Right kidney (tissue), 1 donor: ENCODE measurements at regions not wholly inside any gene's neighbourhood (a gene's known extent, or its start where the extent isn't known, plus 50 kb on each side); places are given as distances from the start of the nearest gene placed in this dataset.

Experiments
- DNase-seq: peaks from one replicate; pipeline ENCODE4 v3.0.0-alpha.2; 2016

DNA sequence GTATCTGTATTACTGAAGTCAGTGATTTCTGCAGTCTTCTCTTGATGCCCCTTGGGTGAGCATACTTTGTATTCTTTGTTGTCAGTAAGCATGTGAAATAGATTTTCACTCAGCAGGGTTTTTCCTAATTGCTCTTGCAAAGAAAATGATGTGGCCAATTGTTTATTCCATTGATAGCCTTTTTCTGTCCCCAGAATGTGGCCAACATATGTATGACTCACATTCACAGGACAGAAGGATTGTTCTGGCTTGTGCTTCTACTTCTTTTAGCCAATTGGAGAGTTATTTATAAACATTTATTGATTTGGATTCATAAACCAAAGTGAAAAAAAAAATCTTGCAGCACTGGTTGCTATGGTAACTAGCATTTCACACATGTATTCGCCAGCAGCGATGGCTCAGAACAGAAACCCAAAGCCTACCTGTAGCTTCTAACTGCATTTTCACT, 54.4 kb upstream of the RBM24 start:
- no peak for DNase-seq

DNA sequence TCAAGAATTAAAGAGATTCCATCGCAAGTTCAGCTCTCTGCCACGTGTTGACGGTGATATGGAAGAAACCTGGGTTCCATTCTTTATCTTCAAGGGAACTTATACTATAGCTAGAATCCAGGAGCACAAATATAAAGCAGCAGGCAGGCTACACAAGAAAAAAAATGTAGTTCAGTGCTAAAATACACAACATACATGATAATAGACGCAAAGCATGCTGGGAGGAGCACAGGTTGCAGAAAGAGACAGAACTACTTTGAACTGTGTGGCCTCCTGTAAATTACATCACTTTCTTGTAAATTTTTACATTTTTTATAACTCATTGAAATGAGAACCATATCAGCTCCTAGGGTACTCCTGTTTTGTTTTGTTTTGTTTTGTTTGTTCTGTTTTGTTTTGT, 53.8 kb upstream of the RBM24 start:
- DNase-seq, result no peak
